PC-9 (cell line): ENCODE measurements at regions not wholly inside any gene's neighbourhood (a gene's known extent, or its start where the extent isn't known, plus 50 kb on each side); places are given as distances from the start of the nearest gene placed in this dataset.

Source experiments
- EZH2 ChIP-seq: fragments of 200-600 bp; sonication (generic); IDR thresholded peaks from 2 replicates; pipeline ENCODE4 v1.8.0; 2017; ENCODE audit warnings: antibody characterized with exemption, low read depth
- TF ChIP-seq, protein P1 (sequence below): fragments of 200-600 bp; sonication (generic); conservative IDR thresholded peaks from 2 replicates; pipeline ENCODE4 v1.6.1; 2017; ENCODE audit warnings: mixed run types, antibody characterized with exemption, mild to moderate bottlenecking, moderate library complexity

DNA sequence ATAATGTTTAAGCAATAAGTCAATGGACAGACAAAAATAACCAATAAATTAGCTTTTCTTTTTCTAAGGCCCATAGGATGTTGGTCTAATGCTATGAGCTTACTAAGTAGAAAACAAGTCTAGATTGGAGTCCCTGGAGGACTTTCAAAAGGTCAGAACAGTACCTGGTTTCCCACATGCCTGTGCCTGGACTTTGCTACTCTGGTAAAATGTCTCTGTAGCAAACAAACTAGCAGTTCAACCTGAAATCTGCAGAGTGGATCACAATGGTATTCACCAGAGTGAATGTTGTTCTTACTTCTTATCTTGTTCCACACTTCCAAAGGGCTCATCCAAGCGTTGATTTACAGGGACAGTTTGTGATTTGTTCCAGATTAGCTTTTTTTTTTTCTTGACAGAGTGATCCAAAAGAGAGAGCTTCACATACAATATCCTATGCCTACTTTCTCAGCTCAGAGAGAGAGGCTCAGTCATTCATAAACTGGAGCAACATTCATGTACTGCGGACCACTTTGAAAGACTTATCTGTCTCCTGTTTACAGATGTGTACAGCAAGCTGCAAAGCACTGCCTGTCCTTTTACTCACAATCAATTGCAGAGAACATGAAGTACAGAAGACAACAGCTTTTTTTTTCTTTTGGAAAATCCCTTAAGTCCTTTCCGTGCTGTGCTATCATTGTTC is 466.1 kb downstream of the SPATA31D1 start:
- TF ChIP-seq, protein P1, sequence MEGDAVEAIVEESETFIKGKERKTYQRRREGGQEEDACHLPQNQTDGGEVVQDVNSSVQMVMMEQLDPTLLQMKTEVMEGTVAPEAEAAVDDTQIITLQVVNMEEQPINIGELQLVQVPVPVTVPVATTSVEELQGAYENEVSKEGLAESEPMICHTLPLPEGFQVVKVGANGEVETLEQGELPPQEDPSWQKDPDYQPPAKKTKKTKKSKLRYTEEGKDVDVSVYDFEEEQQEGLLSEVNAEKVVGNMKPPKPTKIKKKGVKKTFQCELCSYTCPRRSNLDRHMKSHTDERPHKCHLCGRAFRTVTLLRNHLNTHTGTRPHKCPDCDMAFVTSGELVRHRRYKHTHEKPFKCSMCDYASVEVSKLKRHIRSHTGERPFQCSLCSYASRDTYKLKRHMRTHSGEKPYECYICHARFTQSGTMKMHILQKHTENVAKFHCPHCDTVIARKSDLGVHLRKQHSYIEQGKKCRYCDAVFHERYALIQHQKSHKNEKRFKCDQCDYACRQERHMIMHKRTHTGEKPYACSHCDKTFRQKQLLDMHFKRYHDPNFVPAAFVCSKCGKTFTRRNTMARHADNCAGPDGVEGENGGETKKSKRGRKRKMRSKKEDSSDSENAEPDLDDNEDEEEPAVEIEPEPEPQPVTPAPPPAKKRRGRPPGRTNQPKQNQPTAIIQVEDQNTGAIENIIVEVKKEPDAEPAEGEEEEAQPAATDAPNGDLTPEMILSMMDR, result no peak
- no peak for TF ChIP-seq EZH2
